Panc1 (cell line): ENCODE measurements at regions not wholly inside any gene's neighbourhood (a gene's known extent, or its start where the extent isn't known, plus 50 kb on each side); places are given as distances from the start of the nearest gene placed in this dataset.

ENCODE experiments used
- ATAC-seq: fragments of 200-7000 bp; cut with Tn5 transposase; 2 replicates; pipeline ENCODE4 v1.9.1; 2020; ENCODE audit warnings: mild to moderate bottlenecking, moderate library complexity
- BruUV-seq: library from RNA; stranded (reverse); fragments of 400-500 nt; replicated peaks from 2 replicates; lab custom pipeline; 2021; lab: Mats Ljungman, UMichigan
- CTCF ChIA-PET: fragments of 300-600 bp; sonication (Branson Sonifier 250); formaldehyde crosslinking; loops from one replicate; lab custom pipeline; 2022; ENCODE audit warnings: antibody characterized with exemption; lab: Charles Lee
- POLR2A ChIA-PET: fragments of 300-600 bp; sonication (Branson Sonifier 250); formaldehyde crosslinking; loops from one replicate; lab custom pipeline; 2022; ENCODE audit warnings: antibody characterized with exemption; lab: Charles Lee
- DNase-seq: peaks from one replicate; pipeline ENCODE4 v3.0.0-alpha.2; 2010; ENCODE audit warnings: low read depth, low spot score
- H3K27ac ChIP-seq: 2 replicates; pipeline ENCODE4 v1.5.1; 2011; ENCODE audit warnings: mild to moderate bottlenecking, low read length, inconsistent platforms
- H3K27me3 ChIP-seq: fragments of 200-500 bp; sonication (Bioruptor generic); 2 replicates; pipeline ENCODE4 v1.6.0; 2014; ENCODE audit warnings: low read length, inconsistent platforms; ENCODE audit not compliant: control insufficient read depth, insufficient read depth
- H3K36me3 ChIP-seq: fragments of 200-500 bp; sonication (Bioruptor generic); 2 replicates; pipeline ENCODE4 v1.5.1; 2014; ENCODE audit warnings: inconsistent platforms, mild to moderate bottlenecking, low read length, moderate library complexity; ENCODE audit not compliant: control insufficient read depth, insufficient read depth
- H3K4me1 ChIP-seq: 2 replicates; pipeline ENCODE4 v1.5.1; 2011; ENCODE audit warnings: inconsistent platforms, mild to moderate bottlenecking, low read length, moderate library complexity; ENCODE audit not compliant: control insufficient read depth, insufficient read depth
- H3K4me3 ChIP-seq, 2 experiments: 2 replicates each; pipeline ENCODE4 v1.5.1; 2011 to 2012; ENCODE audit warnings: low read depth in 2 of 2, low read length in 2 of 2, mild to moderate bottlenecking in 2 of 2, inconsistent platforms in 1 of 2, moderate library complexity in 1 of 2
- H3K9me3 ChIP-seq: fragments of 200-500 bp; sonication (Bioruptor generic); 2 replicates; pipeline ENCODE4 v1.5.1; 2014; ENCODE audit warnings: low read depth, mild to moderate bottlenecking, inconsistent platforms, low read length, moderate library complexity; ENCODE audit not compliant: control insufficient read depth, insufficient read depth
- CTCF ChIP-seq: fragments of 450-650 bp; IDR thresholded peaks from 2 replicates; pipeline ENCODE4 v1.5.1; 2017; ENCODE audit warnings: mild to moderate bottlenecking
- POLR2AphosphoS5 ChIP-seq: IDR thresholded peaks from 2 replicates; pipeline ENCODE4 v1.6.1; 2012; ENCODE audit warnings: mild to moderate bottlenecking, low read depth, low read length, moderate library complexity
- REST ChIP-seq, 2 experiments: IDR thresholded peaks; 2 replicates each; pipeline ENCODE4 v1.6.1; 2011 to 2012; ENCODE audit warnings: low read depth in 2 of 2, control low read depth in 1 of 2, low read length in 1 of 2, mild to moderate bottlenecking in 1 of 2, moderate library complexity in 1 of 2; ENCODE audit not compliant: insufficient read depth in 1 of 2
- SIN3A ChIP-seq: IDR thresholded peaks from 2 replicates; pipeline ENCODE4 v1.6.1; 2012; ENCODE audit warnings: low read depth, mild to moderate bottlenecking, low read length, moderate library complexity, borderline replicate concordance; ENCODE audit not compliant: insufficient read depth
- TCF7L2 ChIP-seq: IDR thresholded peaks from 2 replicates; pipeline ENCODE4 v1.6.1; 2011; ENCODE audit warnings: mild to moderate bottlenecking, low read depth, low read length, inconsistent platforms
- in situ Hi-C: cut with HindIII; loops from 2 replicates; pipeline ENCODE4 v1.10.0; 2016; ENCODE audit warnings: low sequenced_read_pairs, low pct_unique_long_range_greater_than_20kb
- intact Hi-C: fragments of 100-400 bp; cut with micrococcal nuclease; formaldehyde crosslinking; loops from one replicate; pipeline ENCODE4 v1.10.0; 2022; ENCODE audit not compliant: unreplicated experiment

DNA sequence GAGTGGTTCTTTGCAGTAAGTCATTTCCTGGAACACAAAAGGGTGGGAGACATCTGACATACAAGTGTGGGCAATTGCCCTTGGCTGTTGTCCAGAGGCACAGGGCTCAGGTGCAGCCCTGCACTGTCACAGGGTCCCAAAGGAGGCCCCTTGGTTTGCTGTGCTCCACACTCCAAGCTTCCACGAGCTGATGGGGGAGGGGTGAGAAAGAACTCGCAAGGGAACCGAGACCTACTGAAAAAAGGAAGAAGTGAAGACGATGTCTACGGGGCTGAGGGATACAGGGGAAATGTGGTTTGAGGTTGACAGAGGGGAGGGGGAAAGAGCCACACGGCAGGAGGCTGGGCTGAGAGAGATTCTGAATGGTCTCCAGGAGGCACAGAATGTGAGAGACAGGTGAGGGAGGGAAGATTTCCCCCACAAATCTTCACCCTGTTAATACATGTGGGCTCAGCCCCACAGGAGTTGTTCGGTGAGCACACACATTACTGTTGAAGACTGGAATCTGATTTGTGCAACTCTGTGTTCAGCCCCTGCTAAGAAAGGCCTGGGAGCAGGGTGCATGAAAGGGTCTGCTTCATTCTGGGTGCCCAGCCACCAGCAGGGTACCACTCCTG lies 123.4 kb downstream of the LY86 start:
- no peaks in the 10 kb centered on the region for H3K36me3 ChIP-seq
- H3K27me3 ChIP-seq: no peaks in the 10 kb centered on the region
- no peaks in the 10 kb centered on the region for H3K4me1 ChIP-seq
- no peak overlapping the region for H3K27ac ChIP-seq
- H3K4me3 ChIP-seq: no peak overlapping the region
- ATAC-seq (no peak), DNase-seq (no peak)
- in situ Hi-C loops: no loop called here
- intact Hi-C loops: no loop called here
- BruUV-seq: no TSS peak
- ChIA-PET POLR2A (no interaction called here), CTCF (no interaction called here)
- H3K9me3 ChIP-seq: no peaks in the 10 kb centered on the region
- TF ChIP-seq CTCF: no peak
- no peak for TF ChIP-seq SIN3A
- TF ChIP-seq REST (IDR thresholded peaks at IDR 0.05; ENCODE audit: insufficient read depth in 1 of 2, low read depth in 2 of 2, low read length in 1 of 2): no peak
- no peak for TF ChIP-seq POLR2AphosphoS5
- no peak for TF ChIP-seq TCF7L2

DNA sequence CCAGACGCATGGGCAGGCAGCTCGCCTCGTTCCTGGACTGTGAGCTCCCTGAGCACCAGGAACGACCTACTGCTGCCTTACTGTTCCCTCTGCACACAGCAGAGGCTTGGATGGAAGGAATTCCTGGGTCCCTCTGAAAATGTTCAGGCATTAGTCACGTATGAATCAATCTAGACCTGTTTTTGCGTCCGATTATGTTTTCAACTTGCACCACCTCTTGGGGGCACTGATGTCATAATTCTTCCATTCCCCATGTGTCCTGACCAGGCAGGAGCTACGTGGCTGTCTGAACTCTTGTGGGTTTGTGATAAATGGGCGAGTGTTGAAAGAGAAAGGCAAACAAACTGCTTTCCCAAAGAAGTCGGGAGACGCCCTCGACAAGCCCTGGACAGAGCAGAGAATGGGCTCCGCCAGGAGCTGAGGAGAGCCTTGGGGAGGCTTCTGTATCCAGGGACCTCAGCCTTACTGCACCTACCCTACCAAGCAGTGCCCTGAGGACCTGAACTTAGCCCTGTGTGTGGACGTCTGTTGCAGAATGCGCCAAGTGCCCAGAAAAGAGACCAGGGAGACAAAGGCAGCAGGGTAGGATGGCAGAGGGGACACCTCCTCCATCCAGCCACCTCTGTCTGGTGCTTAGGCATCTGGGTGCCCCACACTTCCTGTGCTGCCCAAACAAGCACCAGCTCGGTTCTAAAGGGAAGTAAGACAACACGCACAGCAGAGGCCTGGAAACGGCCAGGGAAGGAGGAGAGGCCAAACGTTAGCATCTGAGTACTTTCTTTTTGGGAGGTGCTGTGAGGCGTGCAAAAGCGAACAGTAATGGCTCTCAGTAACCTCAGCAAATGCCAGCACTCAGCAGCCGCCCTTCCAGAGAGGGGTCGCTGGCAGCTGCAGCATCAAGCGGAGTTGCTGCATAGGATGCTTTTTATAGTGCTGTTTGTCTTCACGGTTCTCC lies 124.2 kb downstream of the LY86 start:
- ChIA-PET POLR2A (no interaction called here), CTCF (no interaction called here)
- in situ Hi-C loops (no loop called here), intact Hi-C loops (no loop called here)
- Histone ChIP-seq H3K27ac (no peak overlapping the region), H3K4me1 (no peaks in the 10 kb centered on the region), H3K4me3 (no peak overlapping the region), H3K36me3 (no peaks in the 10 kb centered on the region), H3K9me3 (no peaks in the 10 kb centered on the region), H3K27me3 (no peaks in the 10 kb centered on the region)
- DNase-seq (no peak), ATAC-seq (peak; percentile 65; the same call in 1 of the 2 replicates)
- TF ChIP-seq POLR2AphosphoS5 (no peak), CTCF (no peak), SIN3A (no peak), TCF7L2 (no peak), REST (IDR thresholded peaks at IDR 0.05; ENCODE audit: insufficient read depth in 1 of 2, low read depth in 2 of 2, low read length in 1 of 2) (no peak)
- no TSS peak for BruUV-seq
